ENCODE measurements at regions not wholly inside any gene's neighbourhood (a gene's known extent, or its start where the extent isn't known, plus 50 kb on each side); places are given as distances from the start of the nearest gene placed in this dataset.

DNA sequence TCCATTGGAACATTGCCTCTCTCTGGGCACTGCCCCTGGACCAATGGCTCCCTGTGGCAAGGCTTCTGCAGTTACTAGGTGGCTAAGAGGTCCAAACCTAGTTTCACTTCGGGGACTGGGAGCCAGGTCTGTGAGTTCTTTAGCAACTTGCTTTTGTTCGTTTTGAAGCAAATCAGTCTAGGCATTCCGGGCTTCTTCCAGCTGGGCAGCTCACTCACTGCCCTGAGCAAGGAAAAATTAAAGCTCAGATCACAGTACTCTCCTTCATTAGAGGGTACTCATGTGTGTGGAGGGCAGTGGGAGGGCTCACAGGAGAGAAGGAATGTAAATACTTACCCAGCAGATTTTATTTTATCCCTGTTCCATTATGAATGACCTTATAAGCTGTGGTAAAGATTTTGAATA, 80.3 kb downstream of the SPP2 start:
- Mint-ChIP-seq H3K27me3 (peaks cover 12% of the 10 kb centered on the region), H3K36me3 (no peaks in the 10 kb centered on the region), H3K4me1 (peaks cover 0 to 2% (median 0%) of the 10 kb centered on the region in 3 donors), H3K27ac (no peak overlapping the region), H3K4me3 (no peak overlapping the region), H3K9me3 (no peaks in the 10 kb centered on the region)

DNA sequence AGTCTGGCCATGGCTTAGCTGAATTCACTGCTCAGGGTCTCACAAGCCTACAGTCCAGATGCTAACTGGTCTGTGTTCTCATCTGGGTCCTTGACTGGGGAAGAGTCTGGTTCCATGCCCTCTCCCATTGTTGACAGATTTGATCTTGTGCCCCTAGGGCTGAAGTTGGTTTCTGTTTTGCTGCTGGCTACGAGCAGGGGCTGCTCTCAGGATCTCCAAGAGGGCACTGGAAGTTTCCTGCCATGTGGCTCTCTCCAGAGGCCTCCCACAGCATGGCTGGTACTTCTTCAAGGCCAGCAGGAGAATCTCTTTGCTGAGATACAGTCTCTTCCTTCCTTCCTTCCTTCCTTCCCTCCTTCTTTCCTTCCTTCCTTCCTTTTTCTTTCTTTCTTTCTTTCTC, 78.1 kb downstream of the SPP2 start:
- H3K9me3 Mint-ChIP-seq, result no peaks in the 10 kb centered on the region
- peaks cover 5% of the 10 kb centered on the region for H3K27me3 Mint-ChIP-seq
- H3K4me3 Mint-ChIP-seq, result no peak overlapping the region
- no peak overlapping the region for H3K27ac Mint-ChIP-seq
- no peaks in the 10 kb centered on the region for H3K4me1 Mint-ChIP-seq
- no peaks in the 10 kb centered on the region for H3K36me3 Mint-ChIP-seq
